ENCODE measurements at regions not wholly inside any gene's neighbourhood (a gene's known extent, or its start where the extent isn't known, plus 50 kb on each side); places are given as distances from the start of the nearest gene placed in this dataset.

DNA sequence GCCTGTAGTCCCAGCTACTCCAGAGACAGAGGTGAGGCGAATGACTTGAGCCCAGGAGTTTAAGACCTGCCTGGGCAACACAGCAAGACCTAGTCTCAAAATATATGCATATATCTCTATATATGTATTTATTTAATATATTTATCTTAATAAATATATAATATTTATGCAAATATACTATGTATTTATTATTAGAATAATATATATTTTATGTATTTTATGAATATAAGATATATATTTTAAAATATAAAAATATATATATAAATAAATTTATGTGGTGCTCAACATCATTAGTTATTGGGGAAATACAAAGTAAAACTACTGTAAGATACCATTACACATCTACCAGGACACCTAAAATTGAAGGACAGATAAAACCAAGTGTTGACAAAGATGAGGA, 58.1 kb upstream of the IPO5 start:
- ChIA-PET CTCF (no interaction called here), POLR2A (no interaction called here)

DNA sequence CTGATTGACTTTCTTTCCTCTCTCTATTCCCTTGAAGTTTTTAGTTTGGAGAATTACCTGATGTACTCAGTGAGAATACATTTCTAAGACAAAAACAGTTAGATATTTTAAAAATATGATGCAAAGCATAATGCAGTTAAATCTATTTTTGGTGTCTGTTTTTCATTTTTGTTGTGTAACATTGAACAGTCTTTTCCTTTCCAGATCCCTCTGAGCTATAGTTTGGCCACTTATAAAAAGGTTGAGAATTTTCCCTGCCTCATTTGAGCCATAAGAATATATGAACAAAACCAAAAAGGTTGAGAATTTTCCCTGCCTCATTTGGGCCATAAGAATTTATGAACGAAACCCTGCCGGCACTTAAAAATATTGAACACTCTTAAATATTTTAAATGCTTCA, 57.0 kb upstream of the IPO5 start:
- POLR2A ChIA-PET, result no interaction called here

GRCh38 chr13:97901716-97902115, 51.8 kb upstream of the IPO5 start:
- ChIA-PET CTCF (no interaction called here), POLR2A (interaction anchor here (0.5 kb wide), 1 partner anchor 73 kb away, joined by 3 read pairs; no protein-coding TSS in a partner anchor)

More for the DNA sequence above, 57.0 kb upstream of the IPO5 start:
- CTCF ChIA-PET, result interaction anchor here (0.6 kb wide), 1 partner anchor 535 kb away, joined by 3 read pairs; no protein-coding TSS in a partner anchor
